GM21447 (cell line): ENCODE measurements at regions not wholly inside any gene's neighbourhood (a gene's known extent, or its start where the extent isn't known, plus 50 kb on each side); places are given as distances from the start of the nearest gene placed in this dataset.
"Not testable (repeated sequence)": the region's sequence is repeated elsewhere in the genome, so short reads cannot be mapped to it uniquely, and the experiment has no call there.

Source experiments
- ATAC-seq: cut with Tn5 transposase; IDR thresholded peaks from one replicate; pipeline ENCODE4 v1.9.1; 2021; ENCODE audit not compliant: unreplicated experiment

DNA sequence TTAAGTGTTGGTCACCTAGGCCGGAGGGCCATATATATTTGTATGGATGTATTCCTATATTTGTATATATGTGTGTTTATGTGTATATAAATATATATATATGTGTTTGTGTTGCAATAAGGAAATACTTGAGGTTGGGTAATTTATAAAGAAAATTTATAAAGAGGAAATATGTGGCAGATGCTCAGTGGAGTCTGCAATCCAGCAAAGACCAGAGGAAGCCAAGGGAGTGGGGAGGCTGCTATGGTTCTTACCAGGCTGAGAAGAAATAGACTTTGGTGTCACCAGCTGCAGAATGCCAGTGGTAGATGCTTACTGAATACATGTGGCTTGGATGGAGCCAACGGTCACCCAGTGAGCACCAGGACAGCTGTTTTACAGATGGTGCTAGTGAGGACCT is 97.4 kb upstream of the ELOVL5 start:
- no peak for ATAC-seq

DNA sequence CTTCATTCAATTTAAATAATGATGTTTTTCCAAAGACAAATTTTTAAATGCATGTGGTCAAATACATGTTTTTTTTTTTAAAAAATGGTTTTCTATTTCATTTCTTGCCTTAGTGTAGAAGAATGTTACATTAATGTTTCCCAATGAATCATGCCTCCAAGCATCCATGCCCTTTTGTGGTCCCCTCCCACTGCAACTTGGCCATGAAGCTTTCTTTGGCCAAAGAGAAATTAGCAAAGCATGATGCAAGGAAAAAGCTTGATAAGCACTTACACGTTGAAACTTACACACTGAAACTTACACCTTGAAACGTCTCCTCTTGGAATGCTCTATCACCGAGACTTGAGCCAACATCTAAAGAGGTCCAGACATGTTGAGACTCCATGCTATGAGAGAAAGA is 93.0 kb upstream of the ELOVL5 start:
- ATAC-seq, result no peak

DNA sequence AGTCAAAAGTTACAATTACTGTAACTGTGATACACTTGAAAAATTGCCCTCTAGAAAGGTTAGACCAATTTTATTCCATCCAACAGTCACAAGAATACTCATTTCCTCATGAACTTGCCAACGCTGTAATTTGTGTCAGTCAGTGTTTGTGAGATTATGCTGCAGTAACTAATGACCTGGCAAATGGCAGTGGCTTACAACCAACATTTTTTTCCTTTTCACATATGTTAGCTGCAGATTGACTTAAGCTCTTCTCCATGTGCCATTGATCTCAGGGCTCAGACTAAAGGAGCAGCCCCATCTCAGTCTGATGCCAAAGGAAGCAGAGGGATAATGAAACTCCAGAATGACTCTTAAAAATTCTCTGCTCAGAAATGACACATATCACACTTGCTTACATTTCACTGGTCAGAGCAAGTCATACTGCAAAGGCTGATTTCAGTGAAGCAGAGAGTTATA is 92.3 kb upstream of the ELOVL5 start:
- ATAC-seq, result no peak

DNA sequence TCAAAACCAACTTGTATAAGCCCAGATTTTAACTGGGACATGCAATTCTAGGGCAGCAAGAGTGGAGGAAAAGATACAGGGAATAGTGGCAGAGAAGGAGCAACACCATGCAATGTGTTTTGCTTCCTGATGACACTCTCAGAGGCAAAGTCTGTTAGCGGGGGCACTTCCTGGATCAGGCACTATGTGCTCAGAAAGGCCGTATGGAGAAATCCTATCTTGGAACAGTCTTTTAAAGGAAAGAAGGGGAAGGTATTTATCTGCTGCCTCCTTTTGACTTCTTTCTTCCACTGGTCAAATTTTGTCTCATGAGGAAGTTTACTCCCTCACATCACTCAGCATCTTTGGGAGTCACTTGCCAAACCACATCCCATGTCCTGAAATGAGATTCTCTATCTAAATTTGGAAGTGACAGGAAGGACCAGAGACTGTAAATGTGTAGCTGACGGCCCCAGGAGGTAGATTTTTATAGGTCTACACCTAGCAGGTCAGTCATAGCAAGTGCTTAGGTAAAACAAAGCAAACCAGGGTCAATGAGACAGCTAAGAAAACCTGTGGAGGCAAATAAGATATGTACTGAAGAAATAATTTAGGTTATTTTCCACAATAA is 91.7 kb upstream of the ELOVL5 start:
- no peak for ATAC-seq

DNA sequence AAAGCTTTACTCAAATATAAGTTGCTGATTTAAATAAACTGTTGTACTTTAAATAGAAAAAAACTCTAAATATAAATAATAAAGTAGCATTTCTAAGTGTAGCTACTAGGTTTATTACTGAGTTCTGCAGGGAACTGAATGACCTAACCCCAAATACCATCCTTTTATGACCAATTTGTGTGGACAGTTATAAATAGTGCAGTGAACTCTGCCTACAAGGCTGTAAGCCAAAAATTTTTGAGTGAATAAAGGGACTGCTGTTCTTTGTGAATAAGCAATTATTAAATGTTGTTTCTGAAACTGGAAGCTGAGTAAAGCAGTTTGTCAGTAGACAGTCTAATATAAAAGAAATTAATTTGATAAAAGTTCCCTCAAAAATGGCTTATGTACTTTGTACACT is 90.8 kb upstream of the ELOVL5 start:
- ATAC-seq, result no peak

DNA sequence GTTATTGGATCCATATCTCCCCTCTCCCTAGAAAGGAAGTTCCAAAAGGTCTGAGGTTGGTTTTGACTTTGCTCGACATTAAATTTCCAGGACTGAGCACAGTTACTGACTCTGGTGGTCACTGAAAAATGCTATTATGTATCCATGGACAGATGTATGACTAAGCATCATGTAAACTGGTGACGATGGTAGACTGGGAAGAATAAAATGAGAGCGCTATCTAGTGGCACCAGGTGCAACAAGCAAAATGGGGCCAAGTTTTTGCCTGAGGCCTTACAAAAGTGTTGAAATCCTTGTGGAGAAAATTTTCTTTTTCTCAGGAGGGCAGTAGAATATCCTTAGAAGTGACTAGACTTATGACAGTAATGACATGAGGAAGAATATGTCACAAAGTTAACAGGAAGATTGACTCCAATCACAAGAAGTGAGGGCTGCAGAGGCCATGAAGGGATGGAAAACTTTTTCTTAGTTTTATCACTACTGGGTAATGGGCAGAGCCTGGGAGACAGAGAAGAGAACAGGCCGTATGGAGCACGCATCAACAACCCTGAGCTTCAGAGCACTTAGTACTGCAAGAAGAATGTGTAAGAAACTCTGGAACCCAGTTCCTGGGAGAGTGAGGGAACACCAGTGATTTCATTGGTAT is 88.9 kb upstream of the ELOVL5 start:
- no peak for ATAC-seq

DNA sequence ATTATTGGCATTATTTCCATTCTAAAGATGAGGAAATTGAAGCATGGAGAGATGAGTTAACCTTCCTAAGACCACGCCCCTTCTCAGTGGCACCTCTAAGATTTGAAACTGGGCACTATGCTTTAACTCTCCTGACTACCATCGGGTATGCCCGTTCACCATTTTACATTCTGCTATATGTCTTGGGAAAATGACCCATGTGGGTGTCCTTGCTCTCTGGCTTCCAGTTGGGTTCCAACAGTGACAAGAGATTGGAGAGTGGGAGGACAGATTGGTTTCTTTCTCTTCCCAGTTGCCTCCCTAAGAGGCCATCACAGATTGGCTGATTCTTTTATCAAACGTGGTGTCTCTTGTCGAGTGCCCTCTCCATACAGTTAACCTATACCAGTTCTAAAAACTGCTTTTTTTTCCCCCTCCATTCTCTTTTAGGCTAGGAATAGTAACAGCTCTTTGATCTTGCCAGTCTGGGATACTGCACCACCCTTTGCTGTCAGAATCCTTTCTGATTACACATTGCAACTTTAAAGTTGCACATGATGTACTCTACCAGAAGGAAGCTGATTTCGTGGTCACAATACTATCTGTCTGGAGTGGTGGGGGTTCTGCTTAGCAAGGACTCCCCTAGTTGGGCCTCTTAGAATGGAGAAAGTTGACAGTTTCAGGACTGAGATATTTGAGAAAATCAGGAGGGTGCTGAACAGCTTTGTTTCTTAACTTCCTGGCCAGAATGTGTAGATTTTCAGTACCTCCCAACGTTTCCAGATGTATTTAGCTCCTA is 88.0 kb upstream of the ELOVL5 start:
- no peak for ATAC-seq

DNA sequence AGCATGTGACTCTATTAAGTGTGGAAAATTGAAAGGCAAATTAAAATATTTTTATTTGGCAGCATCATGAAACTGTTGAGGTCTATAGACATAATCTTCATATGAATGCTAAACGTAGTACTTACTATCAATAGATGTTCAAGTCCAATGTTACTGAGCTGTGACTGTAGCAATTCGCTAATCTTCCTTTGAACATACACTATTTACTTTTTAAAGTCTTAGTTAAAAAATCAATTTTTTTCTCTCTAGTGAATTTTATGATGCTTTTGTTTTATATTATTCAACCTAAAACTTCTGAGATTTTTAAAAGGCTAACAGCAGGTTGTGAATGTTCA is 85.2 kb upstream of the ELOVL5 start:
- ATAC-seq, result no peak

DNA sequence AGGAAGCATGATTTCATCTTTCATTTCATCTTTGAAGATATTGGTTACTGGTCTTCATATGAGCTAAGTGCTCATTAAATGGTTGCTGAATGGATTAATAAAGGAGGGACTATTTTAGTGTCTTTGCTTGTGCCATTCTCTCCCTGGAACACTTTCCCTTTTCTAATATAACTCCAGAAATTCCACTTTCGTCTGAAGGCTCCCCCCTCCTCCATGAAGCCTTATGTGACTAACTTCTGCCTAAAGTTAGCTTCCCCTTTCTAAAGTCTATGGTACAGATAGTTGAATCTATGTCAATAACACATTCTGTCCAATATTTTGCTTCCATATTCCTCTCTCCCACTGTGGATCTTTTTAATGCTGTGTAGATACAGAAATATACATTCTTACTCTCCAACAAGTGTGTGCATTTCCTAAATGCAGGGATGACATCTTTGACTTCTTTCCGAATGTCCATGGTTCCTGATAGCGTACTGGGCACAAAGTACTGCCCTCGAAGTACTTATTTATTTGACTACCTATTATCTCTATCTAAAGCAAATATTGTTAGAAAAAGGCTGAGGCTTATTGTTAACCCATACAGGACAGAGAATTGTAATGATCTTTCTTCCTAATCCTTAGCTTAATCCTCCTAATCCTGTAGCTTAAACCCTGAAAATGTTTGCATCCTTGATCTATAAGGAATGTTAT is 84.7 kb upstream of the ELOVL5 start:
- ATAC-seq, result no peak

DNA sequence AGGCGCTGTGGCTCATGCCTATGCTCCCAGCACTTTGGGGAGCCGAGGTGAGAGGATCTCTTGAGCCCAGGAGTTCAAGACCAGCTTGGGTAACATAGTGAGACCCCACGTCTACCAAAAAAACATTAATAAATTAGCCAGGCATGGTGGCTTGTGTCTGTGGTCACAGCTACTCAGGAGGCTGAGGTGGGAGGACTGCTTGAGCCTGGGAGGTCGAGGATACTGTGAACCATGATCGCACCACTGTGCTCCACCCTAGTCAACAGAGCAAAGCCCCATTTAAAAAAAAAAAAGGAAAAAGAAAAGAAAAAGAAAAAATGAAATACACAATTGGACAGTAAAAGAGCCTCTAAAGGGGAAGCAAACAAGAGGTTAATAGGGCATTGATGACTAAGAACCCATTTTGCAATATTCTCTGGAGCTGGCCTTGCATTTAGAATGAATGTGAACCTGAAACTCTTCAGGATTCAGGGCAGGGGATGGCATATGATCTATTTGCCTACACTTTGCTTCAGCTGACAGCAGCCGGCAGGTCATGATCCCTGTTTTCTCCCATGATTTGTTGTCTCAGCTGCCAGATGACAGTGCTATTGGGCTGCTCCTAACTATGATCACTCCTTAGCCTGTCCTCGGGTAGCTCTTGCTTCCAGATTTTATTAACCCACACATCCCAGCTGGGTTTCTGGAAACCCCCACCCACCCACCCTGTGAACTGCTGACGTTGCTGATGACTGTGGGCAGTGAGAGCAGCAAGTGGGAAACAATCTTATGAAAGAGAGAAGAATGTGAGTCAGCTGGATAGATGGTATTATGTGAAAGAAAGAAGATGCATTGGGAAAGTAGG is 83.8 kb upstream of the ELOVL5 start:
- ATAC-seq, result no peak

DNA sequence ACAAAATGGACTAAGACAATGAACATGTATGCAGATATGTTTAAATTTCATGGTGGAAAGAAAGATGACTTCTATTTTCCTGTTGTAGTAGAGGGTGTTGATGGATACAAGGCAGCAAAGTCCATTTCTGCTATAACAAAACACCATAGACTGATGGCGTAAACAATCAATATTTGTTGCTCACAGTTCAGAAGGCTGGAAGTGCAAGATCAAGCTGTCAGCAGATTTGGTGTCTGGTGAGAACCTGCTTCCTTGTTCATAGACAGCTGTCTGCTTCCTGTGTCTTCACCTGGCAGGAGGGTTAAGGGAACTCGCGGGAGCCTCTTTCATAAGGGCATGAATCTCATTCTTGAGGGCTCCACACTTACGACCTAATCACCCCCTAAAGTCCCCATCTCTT is 83.0 kb upstream of the ELOVL5 start:
- no peak for ATAC-seq

DNA sequence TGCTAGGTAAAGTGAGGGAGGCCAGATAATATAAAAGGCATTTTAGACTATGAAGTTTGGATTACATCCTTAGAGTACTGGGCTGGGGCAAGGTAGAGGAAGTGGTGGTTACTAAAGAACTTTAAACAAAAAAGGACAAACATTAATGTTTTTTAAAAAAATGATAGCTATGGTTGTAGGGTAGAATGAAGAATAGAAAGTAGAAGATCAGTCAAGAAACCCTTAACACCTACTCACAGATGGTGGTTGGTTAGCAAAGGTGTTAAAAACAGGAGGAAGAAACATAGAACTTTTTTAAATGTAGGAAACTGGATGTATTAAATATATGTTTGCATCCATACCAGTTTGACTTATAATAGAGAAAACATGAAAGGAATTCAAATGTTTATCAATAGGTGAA is 80.7 kb upstream of the ELOVL5 start:
- ATAC-seq, result no peak

DNA sequence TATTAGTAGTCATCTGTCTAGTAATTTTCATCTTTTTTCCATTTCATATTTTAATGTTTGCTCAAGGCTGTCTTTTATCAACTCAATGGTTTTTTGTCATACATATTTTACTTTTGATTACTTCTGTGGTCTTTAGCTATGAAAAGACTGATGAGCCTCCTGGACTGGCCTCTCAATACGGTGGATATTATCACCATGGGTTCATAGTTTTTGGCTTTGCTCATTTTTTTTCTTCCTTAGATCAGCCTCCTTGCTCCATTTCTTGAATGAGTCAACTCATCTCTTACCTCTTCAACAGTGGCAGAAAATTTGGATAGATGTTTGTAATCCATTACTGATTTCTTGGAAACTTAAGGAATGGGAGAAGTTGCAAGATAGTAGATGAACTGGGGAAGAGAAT is 80.1 kb upstream of the ELOVL5 start:
- no peak for ATAC-seq

DNA sequence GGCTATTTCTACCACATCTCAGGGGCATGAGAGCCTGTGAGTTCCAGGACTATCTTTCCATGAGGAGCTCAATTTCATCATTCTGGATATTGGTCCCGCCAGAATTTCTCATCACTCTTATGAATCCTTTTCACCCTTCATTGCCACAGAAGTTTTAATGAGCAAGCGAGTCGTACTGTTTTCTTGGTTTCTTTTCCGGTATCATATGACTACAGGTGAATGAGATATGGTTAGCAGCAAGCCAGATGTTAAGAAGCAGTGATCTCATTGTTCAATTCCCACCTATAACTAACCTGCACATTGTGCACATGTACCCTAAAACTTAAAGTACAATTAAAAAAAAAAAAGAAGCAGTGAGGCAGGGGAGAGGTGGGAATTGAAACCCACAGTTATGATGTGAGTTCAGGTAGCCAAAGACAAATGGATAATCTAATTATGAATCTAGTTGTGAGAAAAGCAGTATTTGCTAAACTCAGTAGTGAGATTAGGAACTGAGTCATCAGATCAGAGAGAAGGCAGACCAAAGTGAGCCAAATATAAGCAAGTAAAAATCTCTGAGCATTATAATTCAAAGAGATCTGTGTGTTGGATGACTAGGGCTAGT is 78.0 kb upstream of the ELOVL5 start:
- peak; percentile 89 for ATAC-seq

DNA sequence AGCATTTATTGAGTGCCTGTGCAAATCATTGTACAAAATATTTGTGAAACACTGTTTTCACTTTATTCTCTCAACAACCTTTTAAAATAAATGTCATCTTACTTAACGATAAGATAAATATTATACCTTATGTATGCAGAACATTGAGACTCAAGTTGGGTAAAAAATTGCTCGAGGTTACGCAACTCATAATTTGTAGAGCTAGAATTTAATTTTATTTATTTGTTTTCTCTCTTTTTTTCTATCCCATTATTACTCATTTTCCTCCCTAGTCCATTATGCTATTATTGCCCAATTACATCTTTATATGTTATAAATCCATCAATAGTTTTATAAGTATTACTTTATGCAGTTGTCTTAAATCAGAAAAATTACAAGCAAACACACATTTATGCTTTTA is 77.4 kb upstream of the ELOVL5 start:
- ATAC-seq, result no peak

DNA sequence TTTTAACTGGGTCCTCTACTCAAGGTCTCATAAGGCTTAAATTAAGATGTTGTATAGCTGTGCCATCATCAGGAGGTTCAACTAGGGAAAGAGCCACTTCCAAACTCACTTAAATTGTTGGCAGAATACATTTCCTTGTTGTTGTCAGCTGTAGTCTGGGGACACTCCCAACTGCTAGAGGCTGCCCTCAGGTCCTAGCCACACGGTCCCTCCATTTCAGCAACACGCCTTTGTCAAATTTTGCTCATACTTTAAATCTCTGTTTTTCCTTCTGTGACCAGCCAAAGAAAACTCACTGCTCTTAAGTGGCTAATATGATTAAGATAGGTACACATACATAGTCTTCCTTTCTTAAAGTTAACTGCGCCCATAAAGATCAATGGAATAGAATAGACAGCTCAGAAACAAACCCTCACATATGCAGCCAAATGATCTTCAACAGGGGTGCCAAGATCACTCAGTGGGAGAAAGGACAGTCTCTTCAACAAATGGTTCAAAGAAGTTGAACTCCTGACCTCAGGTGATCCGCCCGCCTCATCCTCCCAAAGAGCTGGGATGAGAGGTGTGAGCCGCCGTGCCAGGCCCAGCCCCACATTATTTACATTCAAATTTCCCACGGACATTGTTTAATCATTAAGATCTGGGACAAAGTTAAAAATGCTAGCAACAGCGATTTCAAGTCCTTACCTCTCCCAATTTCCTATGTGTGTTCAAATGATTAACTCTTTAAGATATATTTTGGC is 76.4 kb upstream of the ELOVL5 start:
- no peak for ATAC-seq

DNA sequence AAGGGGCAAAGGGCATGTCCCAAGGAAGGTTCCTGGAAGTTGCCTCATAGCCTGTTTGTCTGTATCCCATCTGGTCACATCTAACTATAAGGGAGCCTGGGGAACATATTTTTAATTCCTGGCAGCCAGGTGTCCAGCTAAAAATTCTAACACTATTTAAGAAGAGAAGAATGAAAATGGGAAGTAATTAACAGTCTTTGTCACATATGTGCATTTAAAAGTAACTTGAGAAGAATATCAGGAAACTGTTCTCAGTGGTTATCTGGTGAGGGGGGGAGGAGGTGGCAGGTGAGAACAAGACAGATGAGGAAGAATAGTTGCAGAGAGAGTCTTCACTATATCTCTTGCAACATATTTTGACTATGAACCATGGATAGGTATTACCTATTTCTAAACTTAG is 75.5 kb upstream of the ELOVL5 start:
- ATAC-seq, result no peak

DNA sequence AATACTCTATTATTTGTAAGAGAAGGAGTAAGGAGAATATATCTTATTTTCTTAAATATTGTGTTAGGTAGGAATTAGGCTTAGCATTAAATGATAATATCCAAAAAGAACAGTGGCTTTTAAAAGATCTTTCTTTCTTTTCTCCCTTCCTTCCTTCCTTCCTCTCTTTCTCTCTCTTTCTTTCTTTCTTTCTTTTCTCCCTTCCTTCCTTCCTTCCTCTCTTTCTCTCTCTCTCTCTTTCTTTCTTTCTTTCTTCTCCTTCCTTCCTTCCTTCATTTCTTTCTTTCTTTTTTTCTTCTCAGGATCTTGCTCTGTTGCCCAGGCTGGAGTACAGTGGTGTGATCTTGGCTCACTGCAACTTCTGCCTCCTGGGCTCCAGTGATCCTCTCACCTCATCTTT is 74.8 kb upstream of the ELOVL5 start:
- ATAC-seq, result not testable (repeated sequence)

DNA sequence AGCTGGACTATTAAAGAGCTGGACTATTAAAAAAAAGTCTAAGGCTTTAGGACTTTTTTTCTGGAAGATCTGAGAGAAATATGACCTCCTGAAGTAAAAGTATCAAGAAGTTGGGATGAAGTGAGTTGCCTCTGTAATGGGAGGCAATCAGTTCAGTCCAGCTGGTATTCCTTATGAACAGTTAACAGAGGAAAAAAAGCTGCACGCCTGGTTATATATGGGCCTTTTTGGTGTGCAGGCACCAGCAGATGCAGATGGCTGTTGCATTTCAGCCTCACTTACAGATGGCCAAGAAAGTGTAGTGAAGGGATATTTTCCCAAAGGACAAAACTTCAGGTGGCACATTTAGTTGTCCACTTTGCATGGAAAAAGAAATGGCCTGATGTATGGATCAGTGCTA is 70.3 kb upstream of the ELOVL5 start:
- ATAC-seq, result no peak

DNA sequence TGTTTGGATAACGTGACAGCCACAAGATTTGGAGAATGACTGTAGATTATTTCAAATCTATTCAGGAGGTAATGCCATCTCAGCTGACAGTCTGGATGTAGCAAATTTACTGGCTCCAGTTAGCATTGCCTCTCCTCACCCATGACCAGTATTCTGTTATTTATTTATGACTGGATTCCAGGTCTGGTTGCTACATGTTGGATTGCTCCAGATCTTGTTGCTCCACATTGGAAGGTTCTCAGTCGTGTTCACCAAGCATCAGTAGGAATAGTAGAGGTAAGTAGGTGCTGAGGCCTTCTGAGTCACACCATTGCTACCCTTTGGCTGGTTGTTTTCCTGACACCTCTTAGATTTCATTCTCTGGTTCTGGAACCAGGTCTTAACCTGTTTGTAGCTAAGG is 69.5 kb upstream of the ELOVL5 start:
- ATAC-seq, result no peak
